Dermis microvascular lymphatic vessel endothelial cell (primary cell): ENCODE measurements at regions not wholly inside any gene's neighbourhood (a gene's known extent, or its start where the extent isn't known, plus 50 kb on each side); places are given as distances from the start of the nearest gene placed in this dataset.
"Not testable (repeated sequence)": the region's sequence is repeated elsewhere in the genome, so short reads cannot be mapped to it uniquely, and the experiment has no call there.

Source experiments
- DNase-seq, 2 donors: peaks; one replicate each; pipeline versions ENCODE4 v3.0.0 to v3.0.0-alpha.2; 2010; ENCODE audit warnings: low read depth in 2 of 2

- DNase-seq = not testable (repeated sequence)
Observed at GRCh38 chr9:67423049-67423728, 430.8 kb upstream of the SPATA31A3 start.

GRCh38 chr9:67418496-67419079 lies 426.2 kb upstream of the SPATA31A3 start:
- DNase-seq = not testable (repeated sequence)

GRCh38 chr9:67417341-67417983 lies 425.1 kb upstream of the SPATA31A3 start:
- DNase-seq = not testable (repeated sequence)

- DNase-seq = not testable (repeated sequence)
Observed at GRCh38 chr9:67416639-67417038, 424.3 kb upstream of the SPATA31A3 start.

GRCh38 chr9:67410606-67411220 lies 418.4 kb upstream of the SPATA31A3 start:
- not testable (repeated sequence) for DNase-seq

- DNase-seq = not testable (repeated sequence)
Observed at GRCh38 chr9:67403739-67404138, 411.4 kb upstream of the SPATA31A3 start.

GRCh38 chr9:67397731-67398130 lies 405.4 kb upstream of the SPATA31A3 start:
- DNase-seq = not testable (repeated sequence)

GRCh38 chr9:67394782-67395181 lies 402.4 kb upstream of the SPATA31A3 start:
- not testable (repeated sequence) for DNase-seq

- not testable (repeated sequence) for DNase-seq
Observed at GRCh38 chr9:67394038-67394437, 401.7 kb upstream of the SPATA31A3 start.

- not testable (repeated sequence) for DNase-seq
Observed at GRCh38 chr9:67369664-67370063, 377.3 kb upstream of the SPATA31A3 start.

GRCh38 chr9:67362325-67362724 lies 370.0 kb upstream of the SPATA31A3 start:
- DNase-seq = not testable (repeated sequence)

GRCh38 chr9:67353961-67354360 lies 361.6 kb upstream of the SPATA31A3 start:
- not testable (repeated sequence) for DNase-seq

GRCh38 chr9:67349424-67349759 lies 357.0 kb upstream of the SPATA31A3 start:
- DNase-seq = not testable (repeated sequence)

- not testable (repeated sequence) for DNase-seq
Observed at GRCh38 chr9:67348562-67349423, 356.4 kb upstream of the SPATA31A3 start.

GRCh38 chr9:67348094-67348493 lies 355.7 kb upstream of the SPATA31A3 start:
- DNase-seq = not testable (repeated sequence)

GRCh38 chr9:67339216-67339615 lies 346.9 kb upstream of the SPATA31A3 start:
- not testable (repeated sequence) for DNase-seq

- not testable (repeated sequence) for DNase-seq
Observed at GRCh38 chr9:67338201-67338600, 345.9 kb upstream of the SPATA31A3 start.

- DNase-seq = not testable (repeated sequence)
Observed at GRCh38 chr9:67334727-67335572, 342.6 kb upstream of the SPATA31A3 start.

- DNase-seq = not testable (repeated sequence)
Observed at GRCh38 chr9:67331634-67332033, 339.3 kb upstream of the SPATA31A3 start.

- not testable (repeated sequence) for DNase-seq
Observed at GRCh38 chr9:67313409-67313808, 321.1 kb upstream of the SPATA31A3 start.
